Cerebellar nuclear complex (tissue), 1 donor: ENCODE measurements at regions not wholly inside any gene's neighbourhood (a gene's known extent, or its start where the extent isn't known, plus 50 kb on each side); places are given as distances from the start of the nearest gene placed in this dataset.
"Not testable (repeated sequence)": the region's sequence is repeated elsewhere in the genome, so short reads cannot be mapped to it uniquely, and the experiment has no call there.

Experiments
- DNase-seq, 2 experiments: peaks; one replicate each; lab custom pipeline; 2025; lab: John Stamatoyannopoulos, UW

- no peak for DNase-seq
Measured at GRCh38 chr3:163185721-163186350, 1689.2 kb downstream of the OTOL1 start.

GRCh38 chr3:163175970-163176369 is 1679.4 kb downstream of the OTOL1 start:
- DNase-seq = no peak

GRCh38 chr3:163172513-163172912 is 1675.9 kb downstream of the OTOL1 start:
- DNase-seq = not testable (repeated sequence)

- DNase-seq = no peak
Measured at GRCh38 chr3:163166197-163166596, 1669.6 kb downstream of the OTOL1 start.

GRCh38 chr3:163159306-163159705 is 1662.7 kb downstream of the OTOL1 start:
- no peak for DNase-seq

- no peak for DNase-seq
Measured at GRCh38 chr3:163139600-163139999, 1643.0 kb downstream of the OTOL1 start.

- no peak for DNase-seq
Measured at GRCh38 chr3:163138258-163138657, 1641.7 kb downstream of the OTOL1 start.

- DNase-seq = no peak
Measured at GRCh38 chr3:163132111-163132510, 1635.5 kb downstream of the OTOL1 start.

- DNase-seq = no peak
Measured at GRCh38 chr3:163129287-163129686, 1632.7 kb downstream of the OTOL1 start.

- DNase-seq = no peak
Measured at GRCh38 chr3:163126115-163126514, 1629.5 kb downstream of the OTOL1 start.
